ENCODE measurements at regions not wholly inside any gene's neighbourhood (a gene's known extent, or its start where the extent isn't known, plus 50 kb on each side); places are given as distances from the start of the nearest gene placed in this dataset.

DNA sequence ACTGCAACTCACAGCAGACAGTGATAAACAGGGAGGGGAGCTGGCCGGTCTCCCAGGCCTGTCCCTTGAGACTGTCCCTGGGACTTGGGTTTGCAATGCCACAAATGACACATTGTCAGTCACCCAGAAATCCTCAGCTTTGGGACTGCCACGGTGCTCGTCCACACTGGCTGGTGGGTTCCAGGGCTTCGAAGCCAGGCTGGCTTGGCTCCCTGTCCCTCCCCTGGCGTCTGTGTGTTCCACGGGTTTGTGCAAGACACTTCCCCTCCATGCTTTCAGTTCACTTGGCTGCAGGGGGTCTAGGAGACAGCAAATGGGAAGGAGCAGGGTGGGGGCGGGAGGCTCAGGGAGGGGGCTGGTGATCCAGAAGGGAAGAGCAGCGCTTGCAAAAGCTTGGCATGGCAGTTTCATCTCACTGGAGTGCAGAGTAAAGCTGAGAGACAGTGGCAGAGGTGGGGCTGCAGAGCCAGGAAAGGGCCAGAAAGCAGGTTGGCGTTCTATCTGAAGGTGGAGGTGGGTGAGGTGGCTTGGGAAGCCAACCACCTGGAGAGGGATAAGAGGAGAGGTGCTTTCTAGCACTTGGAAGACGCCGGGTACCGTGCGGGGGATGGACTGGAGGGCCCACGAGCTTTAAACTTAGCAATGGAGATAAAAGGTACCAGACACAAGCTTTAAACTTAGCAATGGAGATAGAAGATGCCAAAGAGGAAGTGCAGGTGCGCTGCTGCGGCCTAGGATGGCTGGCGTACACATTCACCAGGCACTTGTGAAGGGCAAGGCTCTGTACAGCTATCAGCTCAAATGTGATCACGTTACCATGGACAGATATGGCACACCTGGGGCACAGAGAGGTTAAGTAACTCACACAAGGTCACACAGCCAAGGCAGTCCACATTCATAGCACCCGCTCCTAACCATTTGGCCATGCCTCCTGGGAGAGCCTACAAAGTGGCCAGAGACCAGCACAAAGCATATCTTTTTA, 86.4 kb upstream of the SHISAL1 start:
- peak overlapping the region in 1 of 2 donors; percentile 43 for H3K27ac Mint-ChIP-seq

DNA sequence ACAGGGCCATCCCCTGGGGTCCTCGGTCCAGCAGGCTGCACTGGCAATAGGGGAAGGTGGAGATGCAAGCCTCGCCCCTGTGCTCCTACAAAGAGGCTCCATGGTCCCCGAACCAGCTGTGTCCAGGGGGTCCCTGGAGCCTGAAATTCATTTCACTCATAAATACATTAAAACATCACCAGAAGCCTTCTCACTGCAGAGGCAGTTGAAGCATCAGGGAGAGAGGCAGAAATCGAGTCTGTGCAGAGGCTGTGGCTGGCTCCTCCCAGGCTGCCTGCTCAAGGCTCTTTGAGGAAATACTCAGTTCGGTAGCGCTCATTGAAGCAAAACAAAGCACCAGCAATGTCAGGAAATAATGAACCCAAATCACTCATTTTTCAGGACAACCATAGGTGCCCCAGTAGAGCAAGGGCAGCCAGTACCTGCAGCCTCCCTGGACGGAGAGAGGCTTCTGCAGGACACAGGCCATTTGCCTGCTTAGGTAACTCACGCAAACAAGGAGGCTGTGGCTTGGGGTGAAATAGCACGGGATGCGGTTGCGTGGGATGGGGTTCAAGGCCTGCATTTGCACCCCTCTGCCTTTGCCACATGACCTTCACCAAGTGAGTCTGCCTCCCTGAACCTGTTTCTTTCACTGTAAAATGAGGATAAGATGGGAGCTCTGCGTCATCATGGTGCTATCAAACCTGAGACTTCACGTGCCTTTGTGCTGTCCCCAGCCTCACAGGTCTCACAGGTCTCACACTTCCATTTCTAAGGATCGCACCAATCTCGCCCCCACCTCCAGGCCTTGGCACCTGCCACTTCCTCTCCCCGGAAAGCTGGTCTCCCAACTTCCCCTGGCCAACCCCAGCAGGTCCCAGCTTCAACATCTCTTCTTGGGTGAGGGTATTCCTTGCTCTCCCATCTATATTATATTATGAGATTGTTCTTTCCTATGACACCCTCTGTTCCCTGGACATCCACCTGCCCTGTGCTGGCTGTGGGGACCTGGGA, 84.3 kb upstream of the SHISAL1 start:
- no peak for ATAC-seq
- DNase-seq: peak in 1 of 2 donors; percentile 6
- H3K27ac Mint-ChIP-seq: peak overlapping the region in 1 of 2 donors; percentile 79
- no peaks in the 10 kb centered on the region for H3K9me3 Mint-ChIP-seq
- peaks cover 8% of the 10 kb centered on the region for H3K27me3 Mint-ChIP-seq
- H3K4me1 Mint-ChIP-seq: no peaks in the 10 kb centered on the region
- no peak overlapping the region for H3K4me3 Mint-ChIP-seq

More for the DNA sequence above, 86.4 kb upstream of the SHISAL1 start:
- Mint-ChIP-seq H3K27me3 (no peaks in the 10 kb centered on the region), H3K9me3 (no peaks in the 10 kb centered on the region), H3K4me3 (no peak overlapping the region), H3K4me1 (no peaks in the 10 kb centered on the region)
- peak in 1 of 2 donors; percentile 4 for DNase-seq
- ATAC-seq: no peak

DNA sequence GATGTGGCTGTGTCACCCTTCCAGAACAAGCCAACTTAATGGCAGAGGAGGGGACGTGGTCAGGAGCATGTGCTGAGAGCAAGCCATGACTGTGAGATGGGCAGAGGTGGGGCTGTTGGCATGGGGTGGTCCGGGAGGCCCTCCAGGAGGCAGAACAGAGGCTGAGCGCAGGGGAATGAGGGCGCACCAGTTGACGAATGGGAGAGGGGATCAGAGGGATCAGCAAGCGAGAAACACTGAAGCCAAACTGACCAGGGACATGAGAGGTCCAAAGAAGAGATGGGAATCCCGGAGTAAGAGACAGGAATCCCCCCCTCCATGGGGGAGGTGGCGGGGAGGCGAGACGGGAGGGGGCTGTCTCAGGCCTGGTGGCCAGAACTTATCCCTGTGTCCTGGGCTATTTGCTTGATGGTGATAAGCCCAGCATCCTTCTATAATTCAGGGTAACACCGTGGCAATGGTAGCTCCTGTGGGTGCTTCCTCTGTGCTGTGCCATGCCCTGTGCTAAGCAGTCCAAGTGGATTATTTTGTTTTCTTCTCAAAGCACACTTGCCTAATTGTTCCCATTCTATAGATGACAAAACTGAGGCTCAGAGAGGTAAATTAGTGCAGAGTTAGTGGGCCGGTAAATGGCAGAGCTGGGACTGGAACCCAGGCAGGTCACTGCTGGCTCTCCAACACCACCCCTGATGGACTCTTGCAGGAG, 83.4 kb upstream of the SHISAL1 start:
- Mint-ChIP-seq H3K27ac (no peak overlapping the region), H3K4me1 (no peaks in the 10 kb centered on the region), H3K4me3 (no peak overlapping the region), H3K27me3 (peaks cover 14% of the 10 kb centered on the region), H3K9me3 (no peaks in the 10 kb centered on the region)
- no peak for ATAC-seq
- DNase-seq: peak in 1 of 2 donors; percentile 3

DNA sequence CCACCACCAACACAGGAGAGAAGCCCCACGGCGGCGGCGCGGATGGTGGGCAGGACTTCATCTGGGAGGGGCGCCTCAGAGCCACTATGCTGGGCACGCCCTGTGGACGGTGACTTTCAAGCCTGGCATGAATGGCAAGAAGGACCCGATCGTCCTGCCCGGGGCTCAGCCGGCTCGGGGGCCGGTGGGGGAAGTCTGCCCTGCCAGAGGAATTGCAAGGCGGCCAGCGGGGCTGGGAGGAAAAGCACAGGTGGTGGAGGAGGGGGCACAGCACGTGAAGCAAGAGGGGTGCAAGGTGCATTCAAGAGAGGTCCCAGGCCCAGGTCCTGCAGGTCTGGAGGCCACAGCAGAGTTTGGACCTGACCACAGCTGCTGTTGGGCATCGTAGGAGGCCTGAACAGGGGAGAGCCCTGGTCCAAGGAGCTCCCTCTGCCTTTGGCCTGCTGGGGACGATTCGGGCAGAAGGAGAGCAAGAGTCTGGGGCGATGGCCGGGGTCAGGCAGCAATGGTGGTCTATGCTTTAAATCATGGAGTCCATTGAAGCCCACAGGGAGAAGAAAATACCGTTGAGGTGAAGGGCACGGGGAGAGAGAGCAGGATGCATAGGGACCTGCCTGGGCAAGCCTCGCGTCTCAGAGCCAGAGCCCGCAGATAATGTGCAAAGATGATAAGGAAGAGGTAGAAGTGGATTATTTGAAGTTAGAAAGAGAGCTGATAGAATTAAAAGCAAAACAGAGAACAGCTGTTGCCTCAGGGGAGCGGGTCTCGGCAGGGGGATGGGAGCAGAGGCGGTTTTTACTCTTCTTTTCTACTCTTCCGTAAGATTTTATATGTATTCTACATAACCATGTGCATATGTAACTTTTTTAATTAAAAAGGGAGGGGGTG, 82.6 kb upstream of the SHISAL1 start:
- H3K27me3 Mint-ChIP-seq: peaks cover 14% of the 10 kb centered on the region
- H3K4me3 Mint-ChIP-seq: no peak overlapping the region
- DNase-seq (no peak), ATAC-seq (no peak)
- H3K4me1 Mint-ChIP-seq: no peaks in the 10 kb centered on the region
- peak overlapping the region in 1 of 2 donors; percentile 44 for H3K27ac Mint-ChIP-seq
- H3K9me3 Mint-ChIP-seq: no peaks in the 10 kb centered on the region

DNA sequence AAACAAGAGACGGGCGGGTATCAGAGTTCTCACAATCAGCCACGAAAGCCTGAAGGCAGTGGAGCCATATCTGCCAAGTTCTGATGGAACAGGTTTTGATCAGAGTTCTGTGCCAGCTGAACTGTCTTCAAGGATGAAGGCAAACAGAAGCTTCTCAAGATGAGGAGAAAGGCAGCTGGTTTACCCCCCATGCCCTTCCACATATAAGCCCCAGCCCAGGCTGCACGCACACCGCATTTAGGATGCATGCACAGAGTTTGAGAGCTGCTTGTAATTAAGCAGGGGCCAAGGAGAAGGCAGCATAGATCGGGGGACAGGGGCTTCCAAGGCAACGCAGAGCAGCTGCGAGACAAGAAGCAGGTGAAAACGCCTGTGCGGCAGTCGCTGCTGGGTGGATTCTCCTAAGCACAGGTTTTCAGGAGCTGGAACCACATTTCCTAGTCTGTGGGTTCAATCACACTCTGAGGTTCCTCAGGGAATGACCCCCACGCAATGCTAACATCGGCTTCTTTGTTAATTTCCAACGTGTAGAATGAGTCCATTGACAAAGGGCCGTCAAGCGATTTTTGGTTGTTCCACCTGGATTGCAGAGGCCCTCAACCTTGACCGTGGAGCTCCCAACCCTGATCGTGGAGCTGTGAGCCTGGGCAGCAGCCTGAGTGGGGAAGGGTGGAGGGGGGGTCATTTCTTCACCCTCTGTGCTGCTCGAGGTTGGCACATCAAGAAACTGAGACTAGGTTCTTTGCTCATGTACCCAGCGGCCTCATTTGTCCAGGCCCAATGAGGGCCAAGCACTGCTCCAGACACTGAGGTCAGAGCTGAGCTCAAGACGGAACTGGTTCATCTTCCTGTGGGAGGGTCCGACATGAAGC, 81.7 kb upstream of the SHISAL1 start:
- no peak overlapping the region for H3K4me3 Mint-ChIP-seq
- ATAC-seq (no peak), DNase-seq (no peak)
- H3K9me3 Mint-ChIP-seq: no peaks in the 10 kb centered on the region
- H3K27me3 Mint-ChIP-seq: peaks cover 14% of the 10 kb centered on the region
- no peaks in the 10 kb centered on the region for H3K4me1 Mint-ChIP-seq
- no peak overlapping the region for H3K27ac Mint-ChIP-seq

DNA sequence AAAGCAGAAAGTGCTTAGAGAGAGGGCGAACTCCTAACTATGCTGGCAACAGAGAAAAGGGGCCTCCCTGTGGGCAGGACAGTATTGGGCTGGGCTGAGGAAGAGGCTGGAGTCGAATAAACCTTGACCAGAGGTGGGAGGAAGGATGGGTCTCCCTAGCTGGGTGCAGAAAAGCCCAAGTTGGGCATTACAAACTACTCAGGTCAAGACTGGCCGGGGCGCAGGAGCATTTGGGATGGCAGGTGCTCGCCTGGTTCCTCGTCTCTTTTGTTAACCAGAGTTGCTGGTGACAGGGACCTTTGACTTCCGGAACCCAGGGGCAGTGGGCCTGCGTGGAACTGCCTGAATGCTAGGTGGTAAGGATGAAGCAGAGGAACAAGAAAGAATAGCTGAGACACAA, 80.3 kb upstream of the SHISAL1 start:
- DNase-seq (no peak), ATAC-seq (no peak)
- Mint-ChIP-seq H3K4me1 (no peaks in the 10 kb centered on the region), H3K4me3 (no peak overlapping the region), H3K27me3 (peaks cover 22% of the 10 kb centered on the region), H3K9me3 (no peaks in the 10 kb centered on the region), H3K27ac (peak overlapping the region in 1 of 2 donors; percentile 63)

DNA sequence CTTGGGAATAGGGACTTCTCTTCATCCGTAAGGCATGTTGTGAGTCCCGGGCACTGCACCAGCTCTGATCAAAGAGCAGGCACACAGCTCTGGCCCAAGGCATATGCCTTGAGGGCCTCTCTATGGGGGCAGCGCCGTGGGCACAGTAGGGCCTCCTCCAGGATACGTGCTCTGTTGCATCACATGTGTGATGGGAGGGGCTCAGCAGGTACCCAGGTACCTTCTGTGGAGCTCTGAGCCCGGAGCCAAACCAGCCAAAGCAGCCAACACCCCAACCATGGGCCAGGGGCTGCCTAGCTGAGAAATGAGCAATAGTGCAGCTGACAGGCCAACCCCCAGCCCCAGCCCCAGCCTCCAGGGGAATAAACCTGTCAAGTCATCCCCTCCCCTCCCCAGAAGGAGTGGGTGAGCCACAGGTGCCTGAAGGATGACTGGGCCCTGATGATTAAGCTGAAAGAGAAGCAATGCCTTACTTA, 79.7 kb upstream of the SHISAL1 start:
- Mint-ChIP-seq H3K4me1 (no peaks in the 10 kb centered on the region), H3K27me3 (peaks cover 26% of the 10 kb centered on the region), H3K27ac (peak overlapping the region; percentile 27 to 63), H3K9me3 (no peaks in the 10 kb centered on the region), H3K4me3 (no peak overlapping the region)
- no peak for ATAC-seq
- DNase-seq: no peak

DNA sequence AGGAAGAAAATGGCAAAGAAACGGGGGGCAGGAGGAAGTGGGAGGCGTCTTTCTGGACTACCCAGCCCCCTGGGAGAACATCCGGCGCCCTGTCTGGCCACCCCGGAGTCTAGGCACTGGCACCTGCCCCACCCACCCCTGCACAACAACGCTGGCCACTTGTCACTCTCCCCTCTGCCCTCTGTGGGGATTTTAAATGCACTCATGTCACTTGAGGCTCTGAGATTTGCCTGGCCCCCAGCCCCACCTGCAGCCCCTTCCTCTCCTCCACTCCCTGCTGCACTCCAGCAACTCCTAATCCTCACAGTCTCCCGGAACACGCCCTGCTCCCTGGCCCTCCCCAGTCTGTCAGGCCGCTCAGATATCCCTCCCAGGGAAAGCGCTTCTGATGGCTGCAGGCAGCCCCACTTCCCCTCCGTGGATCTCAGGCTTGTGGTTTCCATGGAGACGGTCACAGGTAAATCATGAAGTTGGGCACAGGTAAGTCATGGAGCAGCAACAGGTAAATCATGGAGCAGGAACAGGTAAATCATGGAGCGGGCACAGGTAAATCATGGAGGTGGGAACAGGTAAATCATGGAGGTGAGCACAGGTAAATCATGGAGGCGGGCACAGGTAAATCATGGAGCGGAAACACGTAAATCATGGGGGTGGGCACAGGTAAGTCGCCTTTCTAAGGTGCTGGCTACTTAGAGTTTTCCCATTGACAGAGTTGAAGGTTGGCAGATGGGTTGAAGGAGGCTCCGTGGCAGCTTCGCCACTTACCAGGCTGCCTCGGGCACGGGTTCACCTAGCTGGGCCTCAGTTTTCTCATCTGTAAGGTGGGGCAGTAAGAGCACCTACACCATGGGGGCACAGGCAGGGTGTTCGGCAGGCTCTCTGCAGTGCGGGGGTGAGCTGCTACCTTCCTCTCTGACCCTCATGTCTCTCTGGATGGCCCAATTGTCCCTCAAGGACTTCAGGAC, 79.0 kb upstream of the SHISAL1 start:
- peaks cover 33% of the 10 kb centered on the region for H3K27me3 Mint-ChIP-seq
- H3K4me1 Mint-ChIP-seq: no peaks in the 10 kb centered on the region
- no peaks in the 10 kb centered on the region for H3K9me3 Mint-ChIP-seq
- no peak overlapping the region for H3K4me3 Mint-ChIP-seq
- ATAC-seq: no peak
- peak overlapping the region in 1 of 2 donors; percentile 27 for H3K27ac Mint-ChIP-seq
- DNase-seq: no peak

DNA sequence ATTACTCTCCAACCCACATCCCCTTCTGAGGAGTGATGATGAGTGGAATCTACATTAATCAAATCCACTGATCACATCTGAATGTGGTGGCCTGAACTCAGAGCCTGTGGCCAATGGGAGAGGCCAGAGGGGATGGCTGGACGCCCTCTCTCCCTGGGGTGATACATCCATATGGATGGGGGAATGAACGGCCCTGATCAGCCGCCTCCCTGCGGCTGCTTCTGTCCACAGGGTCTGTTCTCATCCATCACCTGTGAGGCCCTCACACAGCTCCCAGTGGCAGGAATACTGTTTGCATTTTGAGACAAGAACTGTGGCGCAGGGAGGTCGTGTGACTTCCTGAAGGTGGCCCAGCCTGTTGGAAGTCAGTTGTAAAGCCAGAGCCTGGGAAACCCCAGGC, 78.3 kb upstream of the SHISAL1 start:
- DNase-seq (no peak), ATAC-seq (no peak)
- Mint-ChIP-seq H3K27ac (peak overlapping the region in 1 of 2 donors; percentile 27), H3K4me3 (no peak overlapping the region), H3K27me3 (peaks cover 39% of the 10 kb centered on the region), H3K4me1 (no peaks in the 10 kb centered on the region), H3K9me3 (no peaks in the 10 kb centered on the region)

DNA sequence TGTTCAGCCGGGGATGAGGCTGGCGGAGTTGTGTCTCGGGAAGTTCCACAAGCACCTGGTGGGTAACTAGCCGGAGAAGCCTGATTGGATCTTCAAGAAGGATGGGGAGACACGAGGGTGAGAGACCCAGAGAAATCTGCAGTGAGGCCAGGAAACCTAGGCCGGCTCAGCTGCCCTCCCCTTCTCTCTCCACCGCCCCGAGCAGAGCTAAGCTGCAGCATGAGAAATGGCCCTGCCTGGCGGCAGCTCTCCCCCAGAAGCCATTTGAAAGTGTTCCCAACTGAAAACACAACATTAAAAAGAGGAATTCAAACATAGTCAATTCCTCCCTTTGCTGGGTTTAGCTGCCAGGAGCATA, 77.8 kb upstream of the SHISAL1 start:
- Mint-ChIP-seq H3K27ac (no peak overlapping the region), H3K4me1 (no peaks in the 10 kb centered on the region), H3K9me3 (no peaks in the 10 kb centered on the region), H3K27me3 (peaks cover 39% of the 10 kb centered on the region), H3K4me3 (no peak overlapping the region)
- DNase-seq (no peak), ATAC-seq (no peak)

DNA sequence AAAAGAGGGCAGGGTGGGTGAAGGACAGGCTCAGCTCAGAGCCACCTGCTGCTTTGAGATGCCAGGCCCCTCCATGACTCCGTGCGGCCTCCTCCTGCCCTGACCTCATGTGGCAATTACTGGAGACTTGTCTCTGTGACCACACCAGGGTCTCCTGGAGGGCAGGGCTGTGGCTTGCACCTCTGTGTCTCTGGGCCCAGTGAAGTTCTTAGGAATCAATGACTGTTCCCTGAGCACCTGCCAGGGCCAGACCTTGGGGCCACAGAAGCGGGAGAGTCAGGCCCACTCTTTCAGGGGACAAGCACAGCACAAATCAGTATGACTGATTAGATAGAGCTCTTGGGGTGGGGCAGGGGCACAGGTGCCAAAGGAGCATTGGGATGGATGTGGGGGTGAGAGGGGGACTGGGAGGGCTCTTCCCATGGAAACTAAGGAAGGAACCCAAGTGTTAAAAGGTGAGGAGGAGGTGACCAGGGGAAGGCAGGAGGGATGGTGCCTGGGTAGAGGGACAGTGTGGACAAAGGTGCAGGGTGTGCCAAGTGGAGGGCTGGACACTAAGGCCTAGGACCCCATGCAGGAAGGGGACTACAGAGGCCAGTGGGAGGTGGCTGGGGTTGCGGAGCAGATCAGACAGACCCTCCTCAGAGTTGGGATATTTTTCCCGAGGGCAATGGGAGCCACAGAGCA, 77.3 kb upstream of the SHISAL1 start:
- Mint-ChIP-seq H3K27ac (peak overlapping the region; percentile 47 to 91), H3K27me3 (peaks cover 39% of the 10 kb centered on the region), H3K9me3 (no peaks in the 10 kb centered on the region), H3K4me3 (no peak overlapping the region), H3K4me1 (no peaks in the 10 kb centered on the region)
- no peak for ATAC-seq
- DNase-seq: no peak

DNA sequence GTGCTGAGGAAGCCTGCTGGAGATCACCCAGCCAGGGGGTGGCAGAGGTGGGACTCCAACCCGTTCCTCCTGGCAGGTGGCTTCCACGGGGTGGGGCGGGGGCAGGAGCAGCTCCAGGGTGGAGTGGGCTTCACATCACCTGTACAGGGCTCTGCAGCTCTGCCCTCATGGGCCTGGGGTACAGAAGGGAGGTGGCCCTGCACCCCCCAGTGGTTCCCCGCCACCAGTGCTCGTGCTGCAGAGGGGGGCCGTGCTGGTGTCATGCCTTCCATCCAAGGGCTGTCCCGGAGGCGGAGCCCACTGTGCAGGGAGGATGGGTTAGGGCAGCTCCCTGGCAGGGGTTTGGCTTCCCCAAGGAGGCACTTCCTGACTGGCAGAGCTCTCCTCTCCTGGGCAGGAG, 76.4 kb upstream of the SHISAL1 start:
- H3K27ac Mint-ChIP-seq: no peak overlapping the region
- peaks cover 39% of the 10 kb centered on the region for H3K27me3 Mint-ChIP-seq
- ATAC-seq (no peak), DNase-seq (no peak)
- no peaks in the 10 kb centered on the region for H3K9me3 Mint-ChIP-seq
- H3K4me3 Mint-ChIP-seq: no peak overlapping the region
- no peaks in the 10 kb centered on the region for H3K4me1 Mint-ChIP-seq
